ENCODE measurements at regions not wholly inside any gene's neighbourhood (a gene's known extent, or its start where the extent isn't known, plus 50 kb on each side); places are given as distances from the start of the nearest gene placed in this dataset.

DNA sequence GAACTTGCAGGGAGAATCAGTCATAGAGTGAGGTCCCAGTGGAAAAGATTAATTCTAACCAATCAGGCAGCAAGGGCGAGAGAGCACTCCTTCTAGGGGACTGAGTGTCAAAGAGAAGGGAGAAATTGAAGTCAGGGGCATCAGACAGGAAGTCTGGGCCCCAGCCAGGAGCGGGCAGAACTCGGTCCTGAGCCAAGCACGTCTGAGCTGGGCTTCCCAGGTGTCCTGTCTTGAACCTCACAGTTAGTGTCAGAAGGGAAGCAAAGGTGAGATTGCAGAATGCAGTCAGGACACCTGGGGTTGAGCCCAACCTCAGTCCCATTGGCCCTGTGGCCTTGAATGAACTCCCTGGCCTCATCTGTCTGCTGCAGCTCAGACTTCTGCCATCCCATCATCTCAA is 220.9 kb downstream of the SMAD2 start:
- Histone ChIP-seq H3K36me3 (ENCODE audit: low read depth) (no peaks in the 10 kb centered on the region), H3K4me2 (no peak overlapping the region), H4K20me1 (ENCODE audit: insufficient read depth) (no peaks in the 10 kb centered on the region), H3K27me3 (ENCODE audit: insufficient read depth, low read depth) (peaks cover 27% of the 10 kb centered on the region; the same call in 1 of the 2 replicates), H3K9me2 (ENCODE audit: insufficient read depth) (no peaks in the 10 kb centered on the region), H3K27ac (no peak overlapping the region), H3K9me3 (ENCODE audit: insufficient read depth, low read depth) (no peaks in the 10 kb centered on the region), H3F3A (ENCODE audit: insufficient read depth, low read depth) (no peaks in the 10 kb centered on the region), H3K79me2 (ENCODE audit: low read depth) (no peaks in the 10 kb centered on the region), H3K4me3 (no peak overlapping the region), H3K4me1 (replicated peaks; ENCODE audit: insufficient read depth) (no peaks in the 10 kb centered on the region), H2AFZ (no peak overlapping the region)
- CTCF ChIA-PET, result no interaction called here
- no peak for DNase-seq
- intact Hi-C loops (cut with micrococcal nuclease; ENCODE audit: unreplicated experiment), result no loop called here
- no peak for TF ChIP-seq EZH2 (IDR thresholded peaks at IDR 0.05; ENCODE audit: low read depth)
- TF ChIP-seq, protein P1, sequence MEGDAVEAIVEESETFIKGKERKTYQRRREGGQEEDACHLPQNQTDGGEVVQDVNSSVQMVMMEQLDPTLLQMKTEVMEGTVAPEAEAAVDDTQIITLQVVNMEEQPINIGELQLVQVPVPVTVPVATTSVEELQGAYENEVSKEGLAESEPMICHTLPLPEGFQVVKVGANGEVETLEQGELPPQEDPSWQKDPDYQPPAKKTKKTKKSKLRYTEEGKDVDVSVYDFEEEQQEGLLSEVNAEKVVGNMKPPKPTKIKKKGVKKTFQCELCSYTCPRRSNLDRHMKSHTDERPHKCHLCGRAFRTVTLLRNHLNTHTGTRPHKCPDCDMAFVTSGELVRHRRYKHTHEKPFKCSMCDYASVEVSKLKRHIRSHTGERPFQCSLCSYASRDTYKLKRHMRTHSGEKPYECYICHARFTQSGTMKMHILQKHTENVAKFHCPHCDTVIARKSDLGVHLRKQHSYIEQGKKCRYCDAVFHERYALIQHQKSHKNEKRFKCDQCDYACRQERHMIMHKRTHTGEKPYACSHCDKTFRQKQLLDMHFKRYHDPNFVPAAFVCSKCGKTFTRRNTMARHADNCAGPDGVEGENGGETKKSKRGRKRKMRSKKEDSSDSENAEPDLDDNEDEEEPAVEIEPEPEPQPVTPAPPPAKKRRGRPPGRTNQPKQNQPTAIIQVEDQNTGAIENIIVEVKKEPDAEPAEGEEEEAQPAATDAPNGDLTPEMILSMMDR (conservative IDR thresholded peaks at IDR 0.05), result no peak
- POLR2A ChIA-PET (ENCODE audit: unreplicated experiment), result no interaction called here
- no TSS peak for BruUV-seq (replicated peaks)

DNA sequence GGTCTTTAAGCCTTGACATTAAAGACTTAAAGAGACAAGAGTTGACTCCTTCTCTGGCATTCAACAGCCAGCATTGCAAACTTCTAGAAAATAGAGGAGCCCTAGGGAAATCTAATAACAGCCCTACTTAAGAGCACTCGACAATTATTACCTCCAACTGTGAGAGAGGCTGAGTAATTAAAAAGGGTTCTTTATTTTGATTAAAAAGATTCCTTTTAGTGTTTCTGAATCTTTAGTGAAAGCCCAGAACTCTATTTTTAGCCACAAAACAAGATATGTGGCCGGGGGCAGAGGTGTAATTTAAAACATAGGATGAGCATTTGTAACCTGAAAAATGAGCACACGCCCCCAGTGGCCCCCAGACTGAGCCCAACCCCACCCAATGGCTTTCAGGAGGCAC is 222.3 kb downstream of the SMAD2 start:
- ChIA-PET POLR2A (ENCODE audit: unreplicated experiment) (no interaction called here), CTCF (no interaction called here)
- TF ChIP-seq, protein P1 (conservative IDR thresholded peaks at IDR 0.05), result no peak
- no peak for TF ChIP-seq EZH2 (IDR thresholded peaks at IDR 0.05; ENCODE audit: low read depth)
- Histone ChIP-seq H3K27me3 (ENCODE audit: insufficient read depth, low read depth) (peaks cover 27% of the 10 kb centered on the region; the same call in 1 of the 2 replicates), H3K27ac (no peak overlapping the region), H3K9me2 (ENCODE audit: insufficient read depth) (no peaks in the 10 kb centered on the region), H2AFZ (no peak overlapping the region), H3K79me2 (ENCODE audit: low read depth) (no peaks in the 10 kb centered on the region), H4K20me1 (ENCODE audit: insufficient read depth) (no peaks in the 10 kb centered on the region), H3K36me3 (ENCODE audit: low read depth) (no peaks in the 10 kb centered on the region), H3K4me2 (no peak overlapping the region), H3K4me1 (replicated peaks; ENCODE audit: insufficient read depth) (no peaks in the 10 kb centered on the region), H3K9me3 (ENCODE audit: insufficient read depth, low read depth) (no peaks in the 10 kb centered on the region), H3F3A (ENCODE audit: insufficient read depth, low read depth) (no peaks in the 10 kb centered on the region), H3K4me3 (no peak overlapping the region)
- intact Hi-C loops (cut with micrococcal nuclease; ENCODE audit: unreplicated experiment), result no loop called here
- BruUV-seq (replicated peaks), result no TSS peak
- DNase-seq, result no peak

DNA sequence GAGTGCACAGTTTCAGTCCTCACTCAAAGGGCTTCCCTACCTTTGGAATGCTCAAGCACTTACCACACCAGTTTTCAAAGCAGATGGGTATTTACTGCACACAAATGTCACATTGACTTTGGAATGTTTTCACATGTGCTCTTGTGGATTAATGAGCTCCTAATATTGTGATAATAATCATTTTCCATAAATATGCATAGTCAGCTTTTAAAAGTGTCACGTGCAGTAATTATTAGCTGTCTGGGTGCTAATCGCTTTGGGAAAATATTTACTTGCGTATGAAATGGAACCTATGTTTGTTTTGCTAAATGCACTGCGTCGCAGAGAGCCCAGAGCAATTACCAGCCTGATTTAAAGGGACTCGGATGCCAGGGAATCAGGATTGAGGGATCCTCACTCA is 229.3 kb downstream of the SMAD2 start:
- POLR2A ChIA-PET (ENCODE audit: unreplicated experiment), result no interaction called here

More for the DNA sequence above, 229.3 kb downstream of the SMAD2 start:
- CTCF ChIA-PET, result no interaction called here
- Histone ChIP-seq H3K4me3 (no peak overlapping the region), H3K9me2 (ENCODE audit: insufficient read depth) (no peaks in the 10 kb centered on the region), H3K4me2 (no peak overlapping the region), H3K4me1 (replicated peaks; ENCODE audit: insufficient read depth) (no peaks in the 10 kb centered on the region), H3K79me2 (ENCODE audit: low read depth) (no peaks in the 10 kb centered on the region), H3K27ac (no peak overlapping the region), H3K27me3 (ENCODE audit: insufficient read depth, low read depth) (peaks cover 56% of the 10 kb centered on the region), H3K9me3 (ENCODE audit: insufficient read depth, low read depth) (no peaks in the 10 kb centered on the region), H2AFZ (no peak overlapping the region), H4K20me1 (ENCODE audit: insufficient read depth) (no peaks in the 10 kb centered on the region), H3K36me3 (ENCODE audit: low read depth) (no peaks in the 10 kb centered on the region), H3F3A (ENCODE audit: insufficient read depth, low read depth) (no peaks in the 10 kb centered on the region)
- no TSS peak for BruUV-seq (replicated peaks)
- intact Hi-C loops (cut with micrococcal nuclease; ENCODE audit: unreplicated experiment), result no loop called here
- TF ChIP-seq, protein P1 (conservative IDR thresholded peaks at IDR 0.05), result no peak
- DNase-seq, result no peak
